GM21717 (cell line): ENCODE measurements at regions not wholly inside any gene's neighbourhood (a gene's known extent, or its start where the extent isn't known, plus 50 kb on each side); places are given as distances from the start of the nearest gene placed in this dataset.
A peak's percentile ranks its signal among the peaks of the same experiment; 100 is the strongest.
"Not testable (repeated sequence)": the region's sequence is repeated elsewhere in the genome, so short reads cannot be mapped to it uniquely, and the experiment has no call there.

Experiments
- ATAC-seq: cut with Tn5 transposase; IDR thresholded peaks from one replicate; pipeline ENCODE4 v1.9.1; 2021; ENCODE audit warnings: mild to moderate bottlenecking, moderate library complexity; ENCODE audit not compliant: unreplicated experiment

GRCh38 chr1:219074084-219074728, 99.5 kb upstream of the LYPLAL1 start:
- no peak for ATAC-seq

GRCh38 chr1:219075121-219075879, 98.4 kb upstream of the LYPLAL1 start:
- ATAC-seq, result no peak

GRCh38 chr1:219076326-219076937, 97.2 kb upstream of the LYPLAL1 start:
- ATAC-seq, result no peak

GRCh38 chr1:219077767-219078166, 95.9 kb upstream of the LYPLAL1 start:
- ATAC-seq, result not testable (repeated sequence)

- ATAC-seq, result peak; percentile 72
Observed at GRCh38 chr1:219081943-219082925, 91.4 kb upstream of the LYPLAL1 start.

- no peak for ATAC-seq
Observed at GRCh38 chr1:219083631-219084030, 90.0 kb upstream of the LYPLAL1 start.

GRCh38 chr1:219085082-219085481, 88.6 kb upstream of the LYPLAL1 start:
- no peak for ATAC-seq

- no peak for ATAC-seq
Observed at GRCh38 chr1:219085988-219086387, 87.7 kb upstream of the LYPLAL1 start.

GRCh38 chr1:219086956-219087469, 86.7 kb upstream of the LYPLAL1 start:
- no peak for ATAC-seq

GRCh38 chr1:219088778-219089557, 84.7 kb upstream of the LYPLAL1 start:
- peak; percentile 91 for ATAC-seq

- ATAC-seq, result peak; percentile 87
Observed at GRCh38 chr1:219090607-219091006, 83.1 kb upstream of the LYPLAL1 start.

GRCh38 chr1:219092206-219092605, 81.5 kb upstream of the LYPLAL1 start:
- ATAC-seq, result no peak

- peak; percentile 83 for ATAC-seq
Observed at GRCh38 chr1:219099307-219099706, 74.4 kb upstream of the LYPLAL1 start.

GRCh38 chr1:219100059-219100458, 73.6 kb upstream of the LYPLAL1 start:
- ATAC-seq, result no peak

- ATAC-seq, result not testable (repeated sequence)
Observed at GRCh38 chr1:219102466-219102865, 71.2 kb upstream of the LYPLAL1 start.

- no peak for ATAC-seq
Observed at GRCh38 chr1:219105893-219106292, 67.8 kb upstream of the LYPLAL1 start.

- ATAC-seq, result peak; percentile 69
Observed at GRCh38 chr1:219109424-219110018, 64.2 kb upstream of the LYPLAL1 start.

GRCh38 chr1:219113261-219113660, 60.4 kb upstream of the LYPLAL1 start:
- ATAC-seq, result no peak

- no peak for ATAC-seq
Observed at GRCh38 chr1:219114014-219114413, 59.7 kb upstream of the LYPLAL1 start.
